GM21367 (cell line): ENCODE measurements at regions not wholly inside any gene's neighbourhood (a gene's known extent, or its start where the extent isn't known, plus 50 kb on each side); places are given as distances from the start of the nearest gene placed in this dataset.
"Not testable (repeated sequence)": the region's sequence is repeated elsewhere in the genome, so short reads cannot be mapped to it uniquely, and the experiment has no call there.

Experiments
- ATAC-seq: cut with Tn5 transposase; IDR thresholded peaks from one replicate; pipeline ENCODE4 v1.9.1; 2021; ENCODE audit not compliant: unreplicated experiment

DNA sequence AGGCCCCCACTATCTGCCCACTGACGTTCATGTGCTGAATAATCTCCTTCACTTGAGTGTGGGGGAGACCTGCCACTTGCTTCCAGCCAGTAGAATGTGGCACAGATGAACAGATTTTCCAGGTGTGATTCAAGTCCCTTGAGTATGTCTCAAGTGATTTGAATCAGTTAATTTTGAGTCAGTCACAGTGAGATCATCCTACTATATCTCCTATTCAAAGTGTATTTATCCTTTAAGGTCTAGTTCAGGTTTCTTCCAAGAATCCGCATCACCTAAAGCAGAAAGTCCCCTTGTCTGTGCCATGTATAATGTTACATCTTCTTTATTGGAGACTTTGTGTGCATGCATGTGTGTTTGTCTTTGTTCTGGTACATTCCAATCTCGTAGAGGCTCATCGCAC is 208.3 kb upstream of the DAB2 start:
- no peak for ATAC-seq

DNA sequence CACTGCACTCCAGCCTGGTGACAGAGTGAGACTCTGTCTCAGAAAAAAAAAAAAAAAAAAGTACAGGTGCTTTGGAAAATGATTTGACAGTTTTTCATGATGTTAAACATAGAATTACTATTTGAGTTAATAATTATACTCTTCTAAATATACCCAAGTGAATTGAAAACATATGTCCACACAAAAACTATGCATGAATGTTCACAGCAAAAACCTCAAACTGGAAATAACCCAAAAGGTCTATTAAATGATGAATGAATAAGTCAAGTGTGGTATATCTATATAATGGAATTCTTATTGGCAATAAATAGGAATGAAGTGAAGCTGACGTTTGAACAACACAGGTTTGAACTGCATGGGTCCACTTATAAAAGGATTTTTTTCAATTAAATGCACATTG is 207.2 kb upstream of the DAB2 start:
- no peak for ATAC-seq

DNA sequence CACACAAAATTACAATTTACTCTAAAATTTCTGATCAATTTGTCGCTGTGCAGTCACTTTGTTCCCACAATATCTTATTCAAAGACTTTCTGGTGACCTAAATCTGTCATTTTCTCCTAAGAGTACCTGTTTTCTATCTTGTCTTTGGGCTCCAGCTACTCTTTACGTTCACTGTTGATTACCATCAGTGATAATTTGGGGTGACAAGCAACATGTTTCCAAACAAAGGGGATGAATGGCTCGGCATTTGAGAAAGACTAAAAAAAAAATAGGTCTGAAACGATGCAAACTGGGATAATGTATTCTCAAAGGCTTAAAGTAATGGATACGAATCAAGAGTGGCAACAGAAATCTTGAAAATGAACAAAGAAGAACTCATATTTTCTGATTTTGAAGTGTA is 205.2 kb upstream of the DAB2 start:
- no peak for ATAC-seq

GRCh38 chr5:39628348-39628747 is 203.6 kb upstream of the DAB2 start:
- ATAC-seq: no peak

GRCh38 chr5:39624890-39625289 is 200.1 kb upstream of the DAB2 start:
- no peak for ATAC-seq

DNA sequence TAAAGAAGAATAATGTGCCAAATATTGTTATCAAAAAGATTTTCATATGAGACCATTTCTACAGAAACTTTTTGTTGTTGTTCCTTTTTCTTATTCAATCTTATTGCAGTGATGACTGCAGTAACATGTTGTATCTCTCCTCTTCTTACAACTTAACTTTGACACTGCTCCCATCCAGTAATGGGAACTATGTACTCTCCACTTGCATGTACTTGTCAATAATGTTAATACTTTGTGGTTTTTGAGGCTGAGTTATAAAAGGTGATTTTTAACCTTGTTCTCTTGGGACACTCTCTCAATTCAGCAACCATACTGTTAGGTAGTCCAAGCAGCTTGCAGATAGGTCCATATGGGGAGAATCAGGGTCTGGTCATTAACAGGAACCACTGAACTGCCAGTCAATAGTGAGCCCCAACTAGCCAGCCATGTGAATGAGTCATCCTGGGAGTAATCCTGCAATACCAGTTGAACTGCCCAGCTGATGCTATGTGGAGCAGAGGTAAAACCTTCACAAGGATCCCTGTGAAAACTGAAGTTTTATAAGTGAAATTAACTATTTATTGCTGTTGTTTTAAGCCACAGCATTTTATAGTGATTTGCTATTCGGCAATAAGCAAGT is 199.6 kb upstream of the DAB2 start:
- no peak for ATAC-seq

DNA sequence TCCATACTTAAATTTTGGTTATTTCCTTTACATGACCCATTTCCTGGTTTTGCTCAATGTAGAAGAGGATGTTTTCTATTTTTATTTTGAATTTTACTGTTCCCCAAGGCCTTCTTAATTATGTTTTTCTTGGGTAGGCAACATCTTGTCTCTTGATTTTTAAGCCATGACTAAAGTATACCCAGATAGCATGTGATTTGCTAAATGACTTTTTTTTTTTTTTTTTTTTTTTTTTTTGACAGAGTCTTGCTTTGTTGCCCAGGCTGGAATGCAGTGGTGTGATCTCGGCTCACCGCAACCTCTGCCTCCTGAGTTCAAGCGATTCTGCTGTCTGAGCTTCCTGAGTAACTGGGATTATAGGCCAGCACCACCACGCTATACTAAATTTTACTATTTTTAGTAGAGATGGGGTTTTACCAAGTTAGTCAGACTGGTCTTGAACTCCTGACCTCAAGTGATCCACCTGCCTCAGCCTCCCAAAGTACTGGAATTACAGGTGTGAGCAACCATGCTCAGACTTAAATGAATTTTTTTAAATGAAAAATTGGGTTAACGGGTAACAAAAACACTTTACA is 198.6 kb upstream of the DAB2 start:
- ATAC-seq: no peak

GRCh38 chr5:39622281-39622680 is 197.5 kb upstream of the DAB2 start:
- no peak for ATAC-seq

- no peak for ATAC-seq
Observed at GRCh38 chr5:39619168-39619818, 194.5 kb upstream of the DAB2 start.

DNA sequence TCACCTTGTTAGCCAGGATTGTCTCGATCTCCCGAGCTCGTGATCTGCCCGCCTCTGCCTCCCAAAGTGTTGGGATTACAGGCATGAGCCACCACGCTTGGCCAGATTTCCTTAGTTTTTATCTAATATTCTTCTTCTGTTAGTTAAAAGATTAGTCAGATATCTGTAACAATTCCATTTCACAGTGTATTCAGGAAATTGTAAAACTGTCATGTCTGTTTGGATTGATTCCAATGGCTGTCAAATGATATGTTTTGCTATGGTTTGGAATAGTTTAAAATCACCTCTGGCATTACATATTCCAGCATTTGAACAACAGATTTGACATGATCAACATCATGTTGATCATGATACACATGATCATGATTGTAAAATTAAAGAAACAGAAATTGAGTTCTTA is 193.6 kb upstream of the DAB2 start:
- no peak for ATAC-seq

GRCh38 chr5:39616131-39616530 is 191.4 kb upstream of the DAB2 start:
- no peak for ATAC-seq

GRCh38 chr5:39611076-39611475 is 186.3 kb upstream of the DAB2 start:
- ATAC-seq: not testable (repeated sequence)

- ATAC-seq: no peak
Observed at GRCh38 chr5:39608024-39608423, 183.2 kb upstream of the DAB2 start.

GRCh38 chr5:39606591-39606990 is 181.8 kb upstream of the DAB2 start:
- no peak for ATAC-seq

DNA sequence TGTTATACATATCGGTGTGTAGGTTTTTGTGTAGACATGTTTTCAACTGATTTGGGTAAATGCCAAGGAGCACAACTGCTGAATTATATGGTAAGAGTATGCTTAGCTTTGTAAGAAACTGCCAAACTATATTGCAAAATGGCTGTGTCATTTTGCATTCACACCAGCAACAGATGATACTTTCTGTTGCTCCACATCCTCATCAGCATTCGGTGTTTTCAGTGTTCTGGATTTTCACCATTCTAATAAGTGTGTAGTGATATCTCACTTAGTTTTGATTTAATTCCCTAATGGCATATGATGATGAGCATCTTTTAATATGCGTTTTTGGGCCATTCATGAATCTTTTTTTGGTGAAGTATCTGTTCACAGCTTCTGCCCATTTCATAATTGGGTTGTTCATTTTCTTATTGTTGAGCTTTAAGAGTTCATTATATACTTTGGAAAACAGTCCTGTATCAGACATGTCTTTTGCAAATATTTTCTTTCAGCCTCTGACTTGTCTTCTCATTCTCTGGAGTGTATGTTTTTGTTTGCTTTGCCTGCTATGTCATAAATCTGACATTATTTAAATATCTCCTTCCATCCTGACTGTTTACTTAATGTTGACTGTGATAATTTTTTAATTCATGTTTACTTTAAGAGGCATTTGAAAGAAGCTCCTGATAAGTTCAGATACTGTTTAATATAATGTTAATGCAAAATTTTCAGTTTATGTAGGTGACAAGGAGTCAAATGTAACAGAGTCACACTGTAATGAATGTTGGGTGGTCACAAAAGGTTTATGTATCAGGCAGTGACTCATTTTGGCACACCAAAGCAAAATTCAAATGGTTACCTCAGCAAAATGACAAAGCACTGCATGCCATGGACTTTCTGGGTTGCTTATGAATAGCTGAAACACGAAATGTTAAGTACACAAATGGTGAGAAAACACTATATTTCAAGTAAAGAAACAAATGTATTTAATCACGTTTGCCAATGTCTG is 181.1 kb upstream of the DAB2 start:
- ATAC-seq: no peak

DNA sequence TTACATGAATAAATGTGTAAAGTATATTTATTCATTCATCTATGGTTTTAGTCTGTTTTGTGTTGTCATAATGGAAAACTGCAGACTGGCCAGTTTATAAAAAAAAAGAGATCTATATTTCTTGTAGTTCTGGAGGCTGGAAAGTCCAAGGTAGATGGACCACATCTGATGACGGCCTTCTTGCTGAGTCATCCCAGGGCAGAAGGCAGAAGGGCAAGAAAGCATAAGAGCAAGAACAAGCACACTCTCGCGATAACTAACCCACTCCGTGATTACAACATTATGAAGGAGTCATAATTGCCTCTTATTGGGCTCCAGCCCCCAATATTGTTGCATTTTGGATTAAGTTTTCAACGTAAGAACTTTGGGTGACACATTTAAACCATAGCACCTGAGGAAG is 180.4 kb upstream of the DAB2 start:
- no peak for ATAC-seq

DNA sequence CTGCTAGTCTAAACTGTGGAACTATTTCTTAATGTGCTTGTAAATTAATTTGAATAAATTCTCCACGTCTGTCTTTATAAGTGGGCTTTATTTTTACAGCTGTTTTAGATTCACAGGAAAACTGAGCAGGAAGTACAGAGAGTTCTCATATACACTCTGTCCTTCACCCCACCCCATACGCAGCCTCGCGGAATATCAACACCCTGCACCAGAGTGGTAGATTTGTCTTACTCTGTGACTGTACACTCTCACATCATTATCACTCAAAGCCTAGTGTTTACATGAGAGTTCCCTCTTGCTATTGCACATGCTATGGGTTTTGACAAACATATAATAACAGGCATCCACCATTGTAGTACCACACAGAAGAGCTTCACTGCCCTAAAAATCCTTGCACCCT is 179.7 kb upstream of the DAB2 start:
- no peak for ATAC-seq

DNA sequence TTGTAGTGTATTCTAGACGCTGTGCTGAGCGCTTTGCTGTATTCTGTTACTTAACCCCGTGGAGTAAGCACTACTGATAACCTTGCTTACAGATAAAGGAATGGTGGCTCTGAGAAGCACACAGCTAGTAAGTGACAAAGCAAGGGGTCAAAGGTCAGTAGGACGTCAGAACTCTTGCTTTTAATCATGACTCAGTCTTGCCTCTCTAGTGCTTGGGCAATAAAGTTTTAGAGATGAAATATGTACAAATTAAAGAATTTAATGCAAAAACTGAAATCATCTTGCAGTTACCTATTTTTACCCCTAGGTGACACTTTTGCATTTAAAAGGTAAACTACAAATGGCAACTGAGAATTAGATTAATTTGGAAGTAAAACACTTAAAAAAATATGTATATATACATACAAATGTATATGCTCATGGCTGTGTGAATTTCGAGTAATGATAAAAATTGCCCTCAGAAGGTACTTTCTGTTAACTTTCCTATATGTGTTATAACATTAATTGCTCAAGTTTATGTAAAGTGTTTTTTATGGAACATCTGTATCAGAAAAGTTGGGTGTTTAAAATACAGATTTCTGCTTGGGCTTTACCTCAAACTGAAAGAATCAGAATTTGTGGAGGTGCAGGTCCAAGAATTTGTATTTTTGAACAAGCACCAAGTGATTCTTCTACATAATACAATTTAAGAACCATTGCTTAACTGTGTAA is 175.1 kb upstream of the DAB2 start:
- no peak for ATAC-seq

DNA sequence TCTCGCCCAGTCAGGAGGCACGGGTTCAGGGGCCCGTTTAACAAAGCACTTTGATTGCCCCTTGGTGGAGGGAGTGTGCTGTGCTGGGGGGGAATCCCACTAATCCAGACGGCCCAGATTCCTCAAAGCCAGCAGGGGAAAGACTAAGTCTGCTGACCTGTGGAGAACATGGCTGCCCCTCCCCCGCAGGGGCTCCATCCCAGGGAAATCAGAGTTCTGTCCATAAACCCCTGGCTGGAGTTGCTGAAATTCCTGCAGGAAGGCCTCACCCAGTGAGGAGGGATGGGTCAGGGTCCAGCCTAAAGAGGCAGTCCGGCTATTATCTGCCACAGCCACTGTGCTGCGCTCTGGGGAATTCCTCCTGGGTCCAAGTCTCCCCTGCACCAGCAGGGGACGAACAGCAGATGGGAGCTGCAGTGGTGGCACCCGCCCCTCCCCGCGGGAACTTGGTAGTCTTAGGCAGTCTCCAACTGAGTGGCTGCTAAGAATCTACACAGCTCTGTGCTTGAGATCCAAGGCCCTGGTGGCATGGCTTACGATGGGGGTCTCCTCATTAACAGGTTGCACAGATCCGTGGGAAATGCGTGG is 174.0 kb upstream of the DAB2 start:
- no peak for ATAC-seq

- no peak for ATAC-seq
Observed at GRCh38 chr5:39588179-39588578, 163.4 kb upstream of the DAB2 start.

GRCh38 chr5:39587675-39588074 is 162.9 kb upstream of the DAB2 start:
- no peak for ATAC-seq
